HG03103 (cell line): ENCODE measurements at regions not wholly inside any gene's neighbourhood (a gene's known extent, or its start where the extent isn't known, plus 50 kb on each side); places are given as distances from the start of the nearest gene placed in this dataset.

ENCODE experiments used
- ATAC-seq: cut with Tn5 transposase; IDR thresholded peaks from one replicate; pipeline ENCODE4 v1.9.1; 2021; ENCODE audit warnings: low read depth; ENCODE audit not compliant: unreplicated experiment

- no peak for ATAC-seq
These were observed 173.7 kb downstream of the PABPC4L start for GRCh38 chr4:134027931-134028330.

DNA sequence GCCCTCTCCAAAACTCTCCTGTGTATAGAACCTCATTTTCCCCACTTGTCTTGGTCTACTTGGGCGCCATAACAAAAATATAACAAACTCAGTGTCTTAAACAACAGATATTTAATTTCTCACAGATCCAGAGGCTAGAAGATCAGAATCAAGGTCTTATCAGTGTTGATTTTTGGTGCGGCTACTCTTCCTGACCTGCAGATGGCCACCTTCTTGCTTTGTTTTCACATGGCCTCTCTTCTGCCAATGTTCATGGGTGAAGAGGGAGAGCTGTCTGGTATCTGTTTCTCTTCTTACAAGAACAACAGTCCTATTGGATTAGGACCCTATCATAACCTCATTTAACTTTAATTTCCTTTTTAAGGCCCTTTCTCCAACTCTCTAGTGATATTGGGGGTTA lies 177.3 kb downstream of the PABPC4L start:
- no peak for ATAC-seq

GRCh38 chr4:134019657-134020056 lies 181.9 kb downstream of the PABPC4L start:
- no peak for ATAC-seq

DNA sequence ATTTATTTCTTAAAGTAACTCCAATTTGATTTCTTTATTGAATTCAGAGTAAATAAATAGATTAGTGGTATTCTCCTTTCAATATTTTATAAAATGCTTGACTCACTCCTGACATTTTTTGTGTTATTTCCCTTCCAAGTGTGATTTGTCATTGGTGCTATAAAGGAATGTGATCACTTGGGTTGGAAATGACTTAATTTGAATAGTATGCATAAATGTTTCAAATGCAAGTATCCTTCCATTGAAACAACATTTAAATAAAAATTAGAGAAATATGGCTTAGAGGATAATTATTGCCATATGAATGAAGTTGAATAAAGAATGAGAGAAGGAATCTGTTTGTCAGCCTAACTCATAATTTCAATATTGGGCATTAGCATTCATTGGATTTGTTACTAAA lies 182.7 kb downstream of the PABPC4L start:
- ATAC-seq = no peak

- no peak for ATAC-seq
These were observed 200.5 kb downstream of the PABPC4L start for GRCh38 chr4:134001057-134001456.

- no peak for ATAC-seq
These were observed 204.2 kb downstream of the PABPC4L start for GRCh38 chr4:133997436-133997835.

- ATAC-seq = no peak
These were observed 205.0 kb downstream of the PABPC4L start for GRCh38 chr4:133996431-133997121.

DNA sequence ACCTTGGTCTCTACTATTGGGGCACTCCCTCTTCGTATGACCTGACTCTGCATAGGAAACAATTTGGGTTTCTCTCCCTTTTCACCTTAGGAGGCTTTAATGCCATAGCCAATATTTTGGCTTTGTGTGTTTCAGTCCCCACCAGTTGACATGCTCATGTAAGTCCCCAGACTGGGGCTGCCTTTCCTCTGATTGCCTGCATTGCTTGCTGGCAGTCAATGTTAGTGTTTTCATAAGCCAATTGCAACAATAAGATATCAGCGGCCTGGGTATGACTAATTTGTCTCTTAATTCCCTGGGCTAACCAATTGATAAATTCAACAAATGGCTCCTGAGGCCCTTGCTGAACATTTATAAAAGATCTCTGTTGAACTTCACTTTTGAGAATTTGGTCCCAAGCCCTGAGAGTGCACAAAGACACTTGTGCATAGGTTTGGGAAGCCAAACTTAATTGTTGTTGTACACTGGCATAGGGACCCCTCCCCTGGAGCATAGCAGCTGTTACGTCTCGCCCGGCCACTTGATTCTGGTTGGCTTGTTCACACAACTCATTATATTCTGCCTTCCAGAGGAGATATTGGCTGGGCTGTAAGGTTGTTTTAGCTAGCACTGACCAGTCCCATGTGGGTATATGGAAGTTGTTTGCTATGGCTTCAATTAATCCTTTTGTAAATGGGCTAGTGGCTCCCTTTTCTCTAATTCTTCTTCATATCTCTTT lies 206.2 kb downstream of the PABPC4L start:
- no peak for ATAC-seq

DNA sequence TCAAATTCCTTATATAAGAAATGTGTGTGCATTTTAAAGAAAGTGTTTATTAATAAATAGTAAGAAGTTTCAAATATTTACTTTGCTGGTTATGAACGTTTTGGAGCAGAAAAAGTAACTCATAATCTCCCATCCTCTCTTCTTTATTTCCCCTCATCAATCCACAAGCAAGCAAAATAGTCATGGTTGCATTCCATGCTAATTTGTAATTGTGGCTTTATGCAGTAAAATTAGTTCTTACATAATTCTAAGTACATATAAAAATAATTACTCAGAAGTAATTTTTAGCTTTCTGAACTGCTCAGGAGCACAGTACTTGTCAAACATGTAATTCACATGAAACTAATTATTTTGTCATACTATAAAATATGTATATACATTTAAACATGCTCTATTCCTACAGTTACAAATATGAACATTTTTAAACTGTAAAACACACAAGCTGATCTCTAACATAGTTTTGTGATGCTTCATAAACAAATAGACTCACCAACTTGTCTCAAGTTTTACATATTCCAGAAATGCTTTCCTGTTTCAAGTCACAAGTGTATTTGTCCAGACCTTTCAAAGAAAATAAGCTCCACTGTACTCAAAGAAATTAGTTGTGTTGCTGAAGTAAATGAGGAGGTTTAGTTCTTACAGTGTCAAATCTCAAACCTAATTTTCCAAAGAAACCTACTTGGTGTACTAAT lies 218.9 kb downstream of the PABPC4L start:
- ATAC-seq = no peak

GRCh38 chr4:133981327-133981726 lies 220.3 kb downstream of the PABPC4L start:
- no peak for ATAC-seq

- ATAC-seq = no peak
These were observed 229.0 kb downstream of the PABPC4L start for GRCh38 chr4:133972586-133972985.

DNA sequence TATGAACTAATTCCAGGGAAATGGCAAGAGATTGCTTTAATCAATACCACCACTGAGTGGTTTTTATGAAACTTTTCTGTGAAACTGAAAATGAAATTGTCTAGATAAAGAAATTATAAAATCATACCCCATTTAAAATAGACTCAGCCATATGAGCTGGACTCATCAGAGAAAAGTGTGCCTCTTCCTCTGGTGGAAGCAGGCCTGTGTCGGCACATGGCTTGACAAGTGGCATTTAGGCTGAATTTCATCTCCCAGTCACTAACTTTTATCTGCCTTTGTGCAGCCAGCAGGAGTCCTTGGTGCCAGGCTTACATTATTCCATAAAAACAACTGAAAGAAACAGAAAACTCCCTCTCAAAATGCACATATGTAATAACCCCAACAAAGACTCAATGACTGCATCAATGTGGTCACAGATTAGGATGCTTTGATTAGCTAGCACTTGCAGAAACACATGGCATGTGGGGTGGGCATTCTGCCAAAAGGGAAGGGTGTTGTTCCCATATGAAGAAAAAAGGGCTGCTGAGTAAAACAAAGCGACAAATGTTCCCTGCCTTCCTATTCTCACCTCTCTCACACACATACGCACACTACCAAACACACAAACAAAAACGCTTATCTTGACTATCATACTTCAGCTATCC lies 232.3 kb downstream of the PABPC4L start:
- ATAC-seq = no peak

- no peak for ATAC-seq
These were observed 233.4 kb downstream of the PABPC4L start for GRCh38 chr4:133968174-133968573.

DNA sequence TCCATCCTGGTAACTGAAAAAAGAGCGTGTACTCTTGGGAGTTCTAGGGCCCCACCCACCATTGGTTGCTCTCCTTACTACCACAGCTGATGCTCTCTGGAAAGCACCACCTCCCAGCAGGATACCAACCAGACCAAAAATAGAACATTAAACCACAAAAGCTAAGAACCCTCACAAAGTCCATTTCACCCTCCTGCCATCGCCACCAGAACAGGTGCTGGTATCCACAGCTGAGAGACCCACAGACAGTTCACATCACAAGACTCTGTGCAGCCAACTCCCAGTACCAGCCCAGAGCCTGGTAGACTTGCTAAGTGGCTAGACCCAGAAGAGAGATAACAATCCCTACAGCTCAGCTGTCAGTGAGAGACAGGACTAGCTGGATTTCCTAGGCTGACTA lies 240.6 kb downstream of the PABPC4L start:
- ATAC-seq = no peak

DNA sequence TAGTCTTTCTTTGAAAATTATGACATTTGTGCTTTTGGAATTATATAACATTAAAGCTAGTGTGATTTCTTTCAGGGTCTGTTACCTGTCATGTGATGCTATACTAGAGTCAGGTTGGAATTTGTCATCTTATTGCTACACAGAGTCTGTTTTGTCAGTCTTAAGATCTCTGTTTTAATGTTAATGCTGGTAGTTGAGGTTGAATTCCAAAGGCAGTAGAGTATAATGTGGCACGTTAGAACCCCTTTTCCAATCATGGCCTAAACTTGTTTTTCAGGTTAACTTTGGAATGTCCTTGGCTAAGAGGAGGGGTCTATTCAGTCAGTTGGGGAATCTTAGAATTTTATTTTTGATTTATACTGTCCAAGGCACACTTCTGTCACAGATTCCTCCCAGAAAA lies 258.5 kb downstream of the PABPC4L start:
- ATAC-seq = no peak

- no peak for ATAC-seq
These were observed 263.5 kb downstream of the PABPC4L start for GRCh38 chr4:133938061-133938460.

DNA sequence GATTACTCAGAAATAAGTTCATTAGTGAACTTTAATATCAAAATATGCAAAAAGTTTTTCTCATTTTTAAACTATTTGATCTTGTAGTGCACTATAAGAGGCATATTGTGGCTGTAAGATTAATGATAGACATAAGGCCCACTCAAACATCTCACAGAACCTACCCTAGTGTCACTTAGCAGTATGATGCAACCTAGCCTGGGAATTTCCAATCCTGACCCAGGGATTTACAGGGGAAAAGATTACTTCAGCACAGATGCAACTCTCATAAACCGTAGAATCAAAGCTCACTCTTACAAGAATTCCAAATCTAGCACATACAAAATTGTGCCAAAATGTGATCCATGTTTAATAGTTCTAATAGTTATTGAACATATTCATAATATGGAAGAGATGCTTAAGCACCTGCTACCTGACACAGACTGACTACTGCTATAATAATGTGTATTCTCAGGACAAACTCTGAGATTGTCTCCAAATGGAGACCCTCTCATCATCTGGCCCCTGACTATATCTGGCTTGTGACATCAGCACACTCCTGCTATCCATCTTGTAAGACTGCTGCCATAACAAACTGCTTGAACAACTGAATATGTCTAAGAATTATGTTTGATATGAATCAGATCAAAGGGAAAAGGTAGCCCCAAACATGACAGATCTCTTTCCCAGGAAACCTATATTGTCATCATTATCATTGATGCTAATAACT lies 271.9 kb downstream of the PABPC4L start:
- ATAC-seq = no peak

DNA sequence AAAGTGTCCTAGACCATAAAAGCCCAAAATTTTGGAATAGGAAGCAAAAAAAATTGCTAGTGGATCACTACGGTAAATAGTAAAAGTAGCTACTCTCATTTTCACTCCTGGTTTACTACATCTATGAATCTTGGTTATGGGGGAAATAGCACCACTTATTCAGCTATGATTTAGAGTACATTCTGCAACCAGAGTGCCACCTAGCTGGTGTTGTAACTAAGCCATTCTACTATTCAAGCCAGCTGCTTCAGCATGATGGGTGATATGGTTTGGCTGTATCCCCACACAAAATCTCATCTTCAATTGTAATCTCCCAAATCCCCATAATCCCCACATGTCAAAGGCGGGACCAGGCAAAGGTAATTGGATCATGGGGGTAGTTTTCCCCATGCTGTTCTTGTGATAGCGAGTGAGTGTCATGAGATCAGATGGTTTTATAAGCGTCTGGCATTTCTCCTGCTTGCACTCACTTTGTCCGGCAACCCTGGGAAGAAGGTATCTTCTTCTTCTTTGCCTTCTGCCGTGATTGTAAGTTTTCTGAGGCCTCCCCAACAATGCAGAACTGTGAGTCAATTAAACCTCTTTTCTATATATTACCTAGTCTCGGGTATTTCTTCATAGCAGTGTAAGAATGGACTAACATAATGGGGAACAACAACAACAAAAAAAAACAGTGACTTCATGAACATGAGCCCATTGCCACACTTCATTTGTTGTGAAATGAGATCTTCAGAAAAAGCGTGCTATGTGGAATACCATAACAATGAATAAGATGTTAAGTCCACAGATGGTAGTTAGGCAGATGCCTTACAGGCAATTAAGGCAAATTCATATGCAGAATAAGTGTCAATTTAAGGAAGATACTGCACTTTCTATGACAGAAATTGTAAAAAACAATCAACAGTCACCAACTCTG lies 280.1 kb downstream of the PABPC4L start:
- no peak for ATAC-seq

- ATAC-seq = no peak
These were observed 281.4 kb downstream of the PABPC4L start for GRCh38 chr4:133920236-133920635.

DNA sequence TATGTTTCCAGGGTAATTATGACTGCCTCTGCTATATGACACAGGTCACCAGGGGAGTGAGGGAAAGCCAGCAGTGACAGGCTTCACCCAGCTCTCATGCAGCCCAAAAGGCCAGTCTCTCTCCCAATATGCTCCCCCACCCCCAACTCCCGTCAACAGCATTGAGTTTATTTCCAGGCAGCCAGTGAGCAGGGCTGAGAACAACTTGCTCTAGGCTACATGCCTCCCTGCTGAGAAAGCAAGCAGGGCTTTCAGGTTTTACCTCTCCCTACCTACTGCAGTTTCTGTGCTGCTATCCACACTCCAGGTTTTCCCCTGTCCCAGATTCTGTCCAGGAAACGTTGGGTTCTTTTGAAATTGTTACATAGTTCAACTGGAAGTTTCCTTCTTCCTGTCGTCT lies 291.4 kb downstream of the PABPC4L start:
- no peak for ATAC-seq
